ENCODE measurements at regions not wholly inside any gene's neighbourhood (a gene's known extent, or its start where the extent isn't known, plus 50 kb on each side); places are given as distances from the start of the nearest gene placed in this dataset.

DNA sequence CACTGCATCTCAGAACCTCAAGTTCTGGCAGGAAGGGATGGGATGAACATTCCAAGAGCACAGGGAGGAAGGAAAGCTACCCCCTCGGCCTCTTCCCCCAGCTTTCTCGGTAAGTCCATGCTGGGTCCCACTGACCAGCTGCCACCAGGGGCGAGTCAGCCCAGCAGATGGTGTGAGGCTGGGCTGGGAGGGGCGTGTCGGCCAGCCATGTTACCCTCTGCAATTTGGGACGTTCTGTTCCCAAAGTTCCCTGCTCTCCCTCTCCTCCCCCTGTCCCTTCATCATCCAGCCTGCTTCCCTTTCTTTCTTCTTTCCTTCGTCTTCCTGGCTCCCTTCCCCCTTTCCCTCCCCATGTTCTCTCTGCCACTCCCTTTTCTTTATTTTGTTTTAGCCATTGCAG lies 74.3 kb upstream of the TNP1 start:
- DNase-seq (ENCODE audit: low spot score), result no peak
- no TSS peak for BruUV-seq (replicated peaks)
- Histone ChIP-seq H3K36me3 (replicated peaks in 1 of 2; ENCODE audit: control insufficient read depth in 1 of 2, insufficient read depth in 2 of 2, low read length in 2 of 2) (no peaks in the 10 kb centered on the region), H3K9me3 (ENCODE audit: low read length) (no peaks in the 10 kb centered on the region), H4K20me1 (ENCODE audit: insufficient read depth, low read length) (no peaks in the 10 kb centered on the region), H2AFZ (ENCODE audit: low read length) (no peak overlapping the region), H3K9ac (ENCODE audit: insufficient read depth, low read depth, low read length) (no peak overlapping the region), H3K4me1 (ENCODE audit: insufficient read depth, low read length) (no peaks in the 10 kb centered on the region), H3K79me2 (ENCODE audit: insufficient read depth, low read length) (no peaks in the 10 kb centered on the region), H3K27me3 (ENCODE audit: control insufficient read depth in 1 of 2, insufficient read depth in 2 of 2, low read length in 2 of 2) (peaks cover 0 to 5% of the 10 kb centered on the region in 2 experiments; a peak in 3 of 5 replicates), H3K4me2 (ENCODE audit: low read depth, low read length) (no peak overlapping the region), H3K27ac (ENCODE audit: extremely low read length, insufficient read depth, low read length) (no peak overlapping the region), H3K4me3 (replicated peaks in 1 of 3; ENCODE audit: insufficient read depth in 1 of 3, low read depth in 2 of 3, low read length in 3 of 3) (no peak overlapping the region)
- intact Hi-C loops (cut with micrococcal nuclease; ENCODE audit: unreplicated experiment) (no loop called here), in situ Hi-C loops (cut with HindIII; ENCODE audit: extremely low pct_ligation_motif_present, low pct_unique_long_range_greater_than_20kb) (no loop called here)
- ChIA-PET POLR2A (no interaction called here), CTCF (ENCODE audit: low intra/inter-chr PET ratio, low total read pairs) (no interaction called here)
- WGBS (ENCODE audit: low lambda C conversion rate), result 20% methylated on average over 6 of the region's 7 CpGs
- TF ChIP-seq ZNF354B (CRISPR knock-in tag; IDR thresholded peaks at IDR 0.05) (no peak), EZH2 (conservative IDR thresholded peaks at IDR 0.05; ENCODE audit: low read depth, low read length) (no peak), AGO1 (IDR thresholded peaks at IDR 0.05; ENCODE audit: low read depth, low read length, poor library complexity, severe bottlenecking) (no peak), REL (CRISPR knock-in tag; conservative IDR thresholded peaks at IDR 0.05) (no peak), U2AF2 (IDR thresholded peaks at IDR 0.05; ENCODE audit: low read depth, low read length) (no peak), ZFP37 (CRISPR knock-in tag; IDR thresholded peaks at IDR 0.05; ENCODE audit: borderline replicate concordance) (no peak), SMARCE1 (IDR thresholded peaks at IDR 0.05; ENCODE audit: borderline replicate concordance) (no peak), ZFP41 (CRISPR knock-in tag; IDR thresholded peaks at IDR 0.05; ENCODE audit: borderline replicate concordance) (no peak), ZNF792 (CRISPR knock-in tag; IDR thresholded peaks at IDR 0.05) (no peak), GZF1 (CRISPR knock-in tag; IDR thresholded peaks at IDR 0.05) (no peak), ZNF574 (CRISPR knock-in tag; IDR thresholded peaks at IDR 0.05) (no peak), ZNF850 (CRISPR knock-in tag; conservative IDR thresholded peaks at IDR 0.05) (no peak), HIVEP1 (CRISPR knock-in tag; IDR thresholded peaks at IDR 0.05) (no peak), ZNF577 (CRISPR knock-in tag; IDR thresholded peaks at IDR 0.05; ENCODE audit: borderline replicate concordance, low read depth) (no peak), YY1 (IDR thresholded peaks at IDR 0.05; ENCODE audit: insufficient read depth, insufficient replicate concordance, low read depth, low read length) (no peak)
- TF ChIP-seq, protein P1, sequence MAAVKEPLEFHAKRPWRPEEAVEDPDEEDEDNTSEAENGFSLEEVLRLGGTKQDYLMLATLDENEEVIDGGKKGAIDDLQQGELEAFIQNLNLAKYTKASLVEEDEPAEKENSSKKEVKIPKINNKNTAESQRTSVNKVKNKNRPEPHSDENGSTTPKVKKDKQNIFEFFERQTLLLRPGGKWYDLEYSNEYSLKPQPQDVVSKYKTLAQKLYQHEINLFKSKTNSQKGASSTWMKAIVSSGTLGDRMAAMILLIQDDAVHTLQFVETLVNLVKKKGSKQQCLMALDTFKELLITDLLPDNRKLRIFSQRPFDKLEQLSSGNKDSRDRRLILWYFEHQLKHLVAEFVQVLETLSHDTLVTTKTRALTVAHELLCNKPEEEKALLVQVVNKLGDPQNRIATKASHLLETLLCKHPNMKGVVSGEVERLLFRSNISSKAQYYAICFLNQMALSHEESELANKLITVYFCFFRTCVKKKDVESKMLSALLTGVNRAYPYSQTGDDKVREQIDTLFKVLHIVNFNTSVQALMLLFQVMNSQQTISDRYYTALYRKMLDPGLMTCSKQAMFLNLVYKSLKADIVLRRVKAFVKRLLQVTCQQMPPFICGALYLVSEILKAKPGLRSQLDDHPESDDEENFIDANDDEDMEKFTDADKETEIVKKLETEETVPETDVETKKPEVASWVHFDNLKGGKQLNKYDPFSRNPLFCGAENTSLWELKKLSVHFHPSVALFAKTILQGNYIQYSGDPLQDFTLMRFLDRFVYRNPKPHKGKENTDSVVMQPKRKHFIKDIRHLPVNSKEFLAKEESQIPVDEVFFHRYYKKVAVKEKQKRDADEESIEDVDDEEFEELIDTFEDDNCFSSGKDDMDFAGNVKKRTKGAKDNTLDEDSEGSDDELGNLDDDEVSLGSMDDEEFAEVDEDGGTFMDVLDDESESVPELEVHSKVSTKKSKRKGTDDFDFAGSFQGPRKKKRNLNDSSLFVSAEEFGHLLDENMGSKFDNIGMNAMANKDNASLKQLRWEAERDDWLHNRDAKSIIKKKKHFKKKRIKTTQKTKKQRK (IDR thresholded peaks at IDR 0.05; ENCODE audit: low read length), result no peak
- no peak for FAIRE-seq
- ATAC-seq, result peak; percentile 65
